KOPT-K1 (cell line): ENCODE measurements at regions not wholly inside any gene's neighbourhood (a gene's known extent, or its start where the extent isn't known, plus 50 kb on each side); places are given as distances from the start of the nearest gene placed in this dataset.

Source experiments
- H3K27ac ChIP-seq: fragments of 200-600 bp; sonication (generic); 2 replicates; pipeline ENCODE4 v1.5.1; 2016; ENCODE audit warnings: antibody characterized with exemption, mild to moderate bottlenecking, low read depth, low read length; ENCODE audit not compliant: poor library complexity, severe bottlenecking
- H3K36me3 ChIP-seq: fragments of 200-600 bp; sonication (generic); 2 replicates; pipeline ENCODE4 v1.5.1; 2017; ENCODE audit warnings: antibody characterized with exemption, mild to moderate bottlenecking, low read length, moderate library complexity; ENCODE audit not compliant: insufficient read depth
- H3K9me3 ChIP-seq: fragments of 200-600 bp; sonication (generic); 2 replicates; pipeline ENCODE4 v1.5.1; 2017; ENCODE audit warnings: antibody characterized with exemption, low read length, mild to moderate bottlenecking; ENCODE audit not compliant: insufficient read depth, poor library complexity, severe bottlenecking

DNA sequence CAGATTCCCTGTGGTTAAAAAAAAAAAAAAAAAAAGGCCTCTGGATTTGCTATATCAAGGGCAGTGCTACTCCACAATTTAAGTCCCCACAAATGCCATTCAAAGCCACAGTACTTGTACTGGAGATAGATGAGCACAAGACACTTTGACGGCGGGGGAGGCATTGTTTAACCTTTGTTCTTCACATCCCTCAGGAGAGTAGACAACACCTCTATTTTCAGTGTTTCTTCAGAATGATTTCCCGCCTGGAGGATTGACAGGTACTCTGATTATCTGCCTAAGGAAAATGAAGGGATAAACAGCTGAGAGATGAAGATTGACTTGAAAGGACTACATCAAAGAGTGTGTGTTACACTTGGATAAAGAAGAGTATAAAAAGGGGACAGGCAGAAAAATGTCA, 58.7 kb downstream of the OTOL1 start:
- Histone ChIP-seq H3K36me3 (no peaks in the 10 kb centered on the region), H3K9me3 (no peaks in the 10 kb centered on the region), H3K27ac (no peak overlapping the region)

- Histone ChIP-seq H3K36me3 (no peaks in the 10 kb centered on the region), H3K9me3 (no peaks in the 10 kb centered on the region), H3K27ac (no peak overlapping the region)
These were observed 59.9 kb downstream of the OTOL1 start for GRCh38 chr3:161556533-161556932.

DNA sequence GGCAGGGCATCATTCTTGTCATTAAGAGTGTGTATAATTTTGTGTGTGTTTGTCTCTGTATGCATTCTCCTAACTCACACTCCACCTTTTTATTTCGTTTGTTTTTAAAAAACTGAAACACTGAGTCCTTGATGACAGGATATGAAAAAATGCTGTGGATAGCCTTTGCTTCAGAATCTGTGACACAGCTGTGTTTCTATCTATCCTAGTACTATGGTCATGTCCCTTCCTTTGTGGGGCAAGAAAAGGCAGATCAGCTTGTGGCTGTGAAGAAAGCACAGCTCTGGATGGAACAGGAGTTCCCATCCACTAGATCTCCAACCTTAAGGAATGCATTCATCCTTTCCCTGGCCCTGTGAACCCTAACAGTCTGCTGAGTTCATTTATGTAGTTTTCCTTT, 60.3 kb downstream of the OTOL1 start:
- no peaks in the 10 kb centered on the region for H3K9me3 ChIP-seq
- H3K27ac ChIP-seq, result no peak overlapping the region
- H3K36me3 ChIP-seq, result no peaks in the 10 kb centered on the region

DNA sequence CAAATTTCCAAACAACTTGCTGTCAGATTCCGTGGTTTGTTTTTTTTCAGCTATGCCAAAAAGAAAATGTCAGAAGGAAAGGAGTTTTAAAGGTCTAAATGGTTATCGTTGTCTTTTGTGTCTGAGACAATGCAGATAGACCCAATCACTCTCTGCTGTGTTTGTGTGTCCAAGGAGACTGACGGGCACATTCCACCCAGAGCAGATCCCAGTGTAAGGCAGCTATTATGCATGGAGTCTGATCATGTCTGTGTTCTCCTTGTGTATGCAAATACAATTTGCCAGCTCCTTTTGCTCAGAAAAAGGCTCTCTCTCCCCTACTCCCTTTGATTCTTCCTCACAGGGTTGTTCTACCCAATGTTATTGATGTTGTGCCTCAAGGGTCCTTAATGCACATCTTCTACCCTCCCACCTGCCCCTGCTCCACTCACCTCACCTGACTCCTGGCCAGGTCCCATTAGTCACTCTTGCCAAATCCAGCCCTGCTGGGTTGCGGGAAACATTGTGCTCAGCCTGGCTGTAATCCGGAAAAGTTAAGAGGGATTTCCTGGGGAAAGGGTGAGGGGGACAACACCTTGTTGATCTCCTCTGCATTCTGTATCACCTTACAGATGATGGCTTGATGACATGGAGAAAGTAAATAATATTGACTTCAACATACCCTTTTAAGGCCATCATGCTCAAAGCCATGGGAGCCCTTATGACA, 61.0 kb downstream of the OTOL1 start:
- H3K27ac ChIP-seq, result no peak overlapping the region
- no peaks in the 10 kb centered on the region for H3K9me3 ChIP-seq
- no peaks in the 10 kb centered on the region for H3K36me3 ChIP-seq

GRCh38 chr3:161558236-161558635, 61.6 kb downstream of the OTOL1 start:
- no peaks in the 10 kb centered on the region for H3K36me3 ChIP-seq
- H3K27ac ChIP-seq, result no peak overlapping the region

DNA sequence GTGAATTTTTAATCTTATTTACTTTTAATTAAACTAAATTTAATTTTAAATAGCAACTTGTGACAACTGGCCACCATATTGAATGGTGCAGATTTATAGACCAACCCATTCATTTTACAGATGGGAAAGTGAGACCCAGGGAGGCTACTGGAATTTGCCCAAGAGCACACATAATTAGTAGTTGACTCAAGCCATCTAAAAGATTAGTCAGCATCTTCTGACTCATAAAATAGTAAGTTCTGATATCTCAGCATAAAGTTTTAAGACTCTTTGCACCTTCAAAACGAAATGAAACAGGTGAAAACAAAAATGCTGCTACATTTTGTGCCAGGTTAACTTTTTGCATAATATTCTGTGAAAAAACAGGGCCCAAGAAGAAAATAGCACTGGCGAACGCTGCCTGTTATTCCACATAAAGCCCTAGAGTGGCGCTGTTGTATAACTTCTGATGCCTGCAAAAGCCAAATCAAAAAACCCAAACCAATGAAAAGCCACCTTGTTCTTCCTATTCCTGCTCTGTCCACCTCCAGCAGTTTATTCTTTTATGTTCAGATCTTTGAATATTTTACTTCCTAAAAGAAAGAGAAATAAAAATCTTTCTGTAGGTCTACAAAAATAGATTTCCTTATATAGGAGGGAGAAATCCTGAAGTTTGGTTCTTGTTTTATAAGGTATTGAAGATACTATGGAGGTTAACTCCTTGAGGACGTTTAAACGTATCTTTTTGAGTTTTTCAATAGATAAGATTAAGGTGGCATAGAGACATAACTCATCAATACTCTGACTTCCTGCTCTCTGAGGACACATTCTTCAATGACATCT, 62.8 kb downstream of the OTOL1 start:
- Histone ChIP-seq H3K9me3 (no peaks in the 10 kb centered on the region), H3K27ac (no peak overlapping the region), H3K36me3 (no peaks in the 10 kb centered on the region)

More at GRCh38 chr3:161558236-161558635, 61.6 kb downstream of the OTOL1 start:
- H3K9me3 ChIP-seq, result no peaks in the 10 kb centered on the region

GRCh38 chr3:161560008-161560637, 63.5 kb downstream of the OTOL1 start:
- H3K36me3 ChIP-seq, result no peaks in the 10 kb centered on the region
- H3K9me3 ChIP-seq, result no peaks in the 10 kb centered on the region
- no peak overlapping the region for H3K27ac ChIP-seq

GRCh38 chr3:161567577-161568361, 71.2 kb downstream of the OTOL1 start:
- Histone ChIP-seq H3K9me3 (no peaks in the 10 kb centered on the region), H3K27ac (no peak overlapping the region), H3K36me3 (no peaks in the 10 kb centered on the region)

DNA sequence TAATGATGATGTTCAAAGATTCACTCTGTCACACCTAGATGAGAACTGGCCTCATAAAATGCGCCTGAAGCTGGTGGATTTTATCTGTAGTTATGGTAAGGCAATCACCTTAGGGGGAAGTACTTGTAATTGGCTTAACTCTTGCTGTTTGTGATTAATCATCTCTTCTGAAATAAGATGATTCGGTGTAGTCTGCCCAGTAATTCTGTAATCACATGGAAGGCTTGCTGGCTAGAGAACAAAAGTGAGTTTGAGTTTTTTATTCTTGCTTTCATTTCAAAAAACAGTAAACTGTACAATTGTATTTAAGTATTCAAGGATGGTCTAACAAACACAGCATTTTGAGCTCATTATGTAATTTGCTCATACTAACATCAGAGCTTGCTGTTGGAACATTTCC, 72.1 kb downstream of the OTOL1 start:
- Histone ChIP-seq H3K27ac (no peak overlapping the region), H3K9me3 (no peaks in the 10 kb centered on the region), H3K36me3 (no peaks in the 10 kb centered on the region)

DNA sequence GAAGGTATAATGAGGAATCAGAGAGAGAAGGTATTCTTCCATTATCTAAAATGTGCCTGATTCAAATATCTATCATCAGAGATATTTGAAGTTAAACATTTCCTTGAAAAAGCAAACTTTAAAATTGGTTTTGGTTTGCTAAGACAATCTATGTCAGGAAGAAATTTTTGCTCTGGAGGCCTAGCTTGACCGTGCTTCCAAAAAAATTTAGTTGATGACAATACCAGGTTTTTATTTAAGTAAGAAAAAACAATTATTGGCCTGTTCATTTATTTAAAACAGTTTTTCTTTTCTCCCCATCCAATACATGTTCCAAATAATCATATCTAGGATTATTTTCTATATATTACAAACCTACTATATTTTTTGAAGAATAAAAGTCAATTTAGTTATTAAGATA, 75.3 kb downstream of the OTOL1 start:
- Histone ChIP-seq H3K9me3 (no peaks in the 10 kb centered on the region), H3K36me3 (no peaks in the 10 kb centered on the region), H3K27ac (no peak overlapping the region)

GRCh38 chr3:161573136-161573535, 76.5 kb downstream of the OTOL1 start:
- Histone ChIP-seq H3K27ac (no peak overlapping the region), H3K9me3 (no peaks in the 10 kb centered on the region), H3K36me3 (no peaks in the 10 kb centered on the region)

GRCh38 chr3:161575901-161576300, 79.3 kb downstream of the OTOL1 start:
- Histone ChIP-seq H3K36me3 (no peaks in the 10 kb centered on the region), H3K27ac (no peak overlapping the region), H3K9me3 (no peaks in the 10 kb centered on the region)

GRCh38 chr3:161576311-161576710, 79.7 kb downstream of the OTOL1 start:
- Histone ChIP-seq H3K9me3 (no peaks in the 10 kb centered on the region), H3K36me3 (no peaks in the 10 kb centered on the region), H3K27ac (no peak overlapping the region)

GRCh38 chr3:161576714-161577510, 80.3 kb downstream of the OTOL1 start:
- no peak overlapping the region for H3K27ac ChIP-seq
- H3K36me3 ChIP-seq, result no peaks in the 10 kb centered on the region
- no peaks in the 10 kb centered on the region for H3K9me3 ChIP-seq
